Activated CD8-positive, alpha-beta T cell treated with anti-CD3 and anti-CD28 coated beads, Interleukin-2, amount 10 ng/mL, durations not matched to agents 7 days and 5 days (primary cell): ENCODE measurements at regions not wholly inside any gene's neighbourhood (a gene's known extent, or its start where the extent isn't known, plus 50 kb on each side); places are given as distances from the start of the nearest gene placed in this dataset.
"Not testable (repeated sequence)": the region's sequence is repeated elsewhere in the genome, so short reads cannot be mapped to it uniquely, and the experiment has no call there.

Experiments used
- ATAC-seq: fragments of 150-1000 bp; cut with Tn5 transposase; one replicate; pipeline ENCODE4 v1.10.0; 2021; ENCODE audit warnings: moderate library complexity
- CTCF ChIA-PET: fragments of 350-600 bp; sonication (Branson Sonifier 250); formaldehyde crosslinking; loops from one replicate; lab custom pipeline; 2021; ENCODE audit warnings: antibody characterized with exemption; lab: Charles Lee
- POLR2A ChIA-PET: fragments of 350-600 bp; sonication (Branson Sonifier 250); formaldehyde crosslinking; loops from one replicate; lab custom pipeline; 2021; ENCODE audit warnings: antibody characterized with exemption; lab: Charles Lee
- DNase-seq: peaks from one replicate; pipeline ENCODE4 v3.0.0-alpha.2; 2020
- H3K27ac Mint-ChIP-seq: one replicate; pipeline ENCODE4 v1.8.0; 2021; ENCODE audit warnings: mild to moderate bottlenecking, mixed read lengths
- H3K27me3 Mint-ChIP-seq: one replicate; pipeline ENCODE4 v1.8.0; 2021; ENCODE audit warnings: low read depth, mixed read lengths
- H3K36me3 Mint-ChIP-seq: one replicate; pipeline ENCODE4 v1.8.0; 2021; ENCODE audit warnings: low read depth, mixed read lengths
- H3K4me1 Mint-ChIP-seq: one replicate; pipeline ENCODE4 v1.8.0; 2021; ENCODE audit warnings: low read depth, mixed read lengths
- H3K4me3 Mint-ChIP-seq: one replicate; pipeline ENCODE4 v1.8.0; 2021; ENCODE audit warnings: mild to moderate bottlenecking, mixed read lengths
- H3K9me3 Mint-ChIP-seq: one replicate; pipeline ENCODE4 v1.8.0; 2022; ENCODE audit warnings: mixed read lengths; ENCODE audit not compliant: insufficient read depth

DNA sequence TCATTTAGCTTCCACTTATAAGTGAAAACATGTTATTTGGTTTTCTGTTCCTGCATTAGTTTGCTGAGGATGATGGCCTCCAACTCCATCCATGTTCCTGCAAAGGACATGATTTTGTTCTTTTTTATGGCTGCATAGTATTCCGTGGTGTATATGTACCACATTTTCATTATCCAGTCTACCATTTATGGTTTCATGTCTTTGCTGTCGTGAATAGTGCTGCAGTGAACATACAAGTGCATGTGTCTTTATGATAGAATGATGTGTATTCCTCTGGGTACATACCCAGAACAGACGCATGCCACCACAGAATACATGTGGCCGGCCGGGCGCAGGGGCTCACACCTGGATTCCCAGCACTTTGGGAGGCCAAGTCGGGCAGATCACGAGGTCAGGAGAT is 247.7 kb upstream of the SULF2 start:
- H3K27me3 Mint-ChIP-seq, POLR2A ChIA-PET, H3K36me3 Mint-ChIP-seq, H3K9me3 Mint-ChIP-seq, ATAC-seq, H3K4me3 Mint-ChIP-seq, DNase-seq, CTCF ChIA-PET, H3K4me1 Mint-ChIP-seq, H3K27ac Mint-ChIP-seq: not testable (repeated sequence)

GRCh38 chr20:48031122-48031521 is 245.8 kb upstream of the SULF2 start:
- DNase-seq (no peak), ATAC-seq (no peak)
- H3K27me3 Mint-ChIP-seq, result no peaks in the 10 kb centered on the region
- H3K27ac Mint-ChIP-seq, result no peak overlapping the region
- ChIA-PET POLR2A (no interaction called here), CTCF (no interaction called here)
- no peaks in the 10 kb centered on the region for H3K9me3 Mint-ChIP-seq
- H3K4me3 Mint-ChIP-seq, result no peak overlapping the region
- H3K36me3 Mint-ChIP-seq, result no peaks in the 10 kb centered on the region
- H3K4me1 Mint-ChIP-seq, result no peaks in the 10 kb centered on the region

- Mint-ChIP-seq H3K27ac (no peak overlapping the region), H3K4me3 (no peak overlapping the region), H3K27me3 (peaks cover 3% of the 10 kb centered on the region), H3K9me3 (no peaks in the 10 kb centered on the region), H3K4me1 (no peaks in the 10 kb centered on the region), H3K36me3 (no peaks in the 10 kb centered on the region)
- no peak for DNase-seq
- ChIA-PET POLR2A (no interaction called here), CTCF (interaction anchor here (0.9 kb wide), 1 partner anchor 1396 kb away, joined by 4 read pairs; no protein-coding TSS in a partner anchor)
- no peak for ATAC-seq
Observed at GRCh38 chr20:48026981-48027592, 241.8 kb upstream of the SULF2 start.

DNA sequence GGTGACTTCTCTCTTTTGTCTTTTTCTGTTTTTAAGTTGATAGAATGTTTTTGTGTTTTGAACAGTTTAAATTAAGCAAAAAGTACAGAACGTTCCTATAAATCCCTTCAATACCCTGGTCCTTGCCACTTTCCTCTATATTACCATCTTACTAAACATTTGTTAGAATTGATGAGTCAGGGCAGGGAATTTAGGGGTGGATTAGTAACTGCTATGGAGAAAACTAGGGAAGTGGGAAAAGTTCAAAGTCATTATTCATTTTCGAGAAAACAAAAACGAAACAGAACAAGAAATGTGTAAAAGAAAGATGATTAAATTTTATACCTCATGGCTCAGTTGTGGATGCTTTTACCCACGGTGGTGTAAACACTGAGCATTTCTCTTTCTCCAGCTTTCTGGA is 240.4 kb upstream of the SULF2 start:
- CTCF ChIA-PET, result no interaction called here
- POLR2A ChIA-PET, result no interaction called here
- no peak overlapping the region for H3K27ac Mint-ChIP-seq

GRCh38 chr20:48025051-48025515 is 239.8 kb upstream of the SULF2 start:
- Mint-ChIP-seq H3K27me3 (peaks cover 7% of the 10 kb centered on the region), H3K27ac (no peak overlapping the region), H3K4me1 (no peaks in the 10 kb centered on the region), H3K36me3 (no peaks in the 10 kb centered on the region), H3K4me3 (no peak overlapping the region), H3K9me3 (no peaks in the 10 kb centered on the region)
- ChIA-PET POLR2A (no interaction called here), CTCF (no interaction called here)
- no peak for ATAC-seq
- no peak for DNase-seq

More for the DNA sequence above, 240.4 kb upstream of the SULF2 start:
- Mint-ChIP-seq H3K9me3 (no peaks in the 10 kb centered on the region), H3K36me3 (no peaks in the 10 kb centered on the region), H3K4me3 (no peak overlapping the region), H3K4me1 (no peaks in the 10 kb centered on the region), H3K27me3 (peaks cover 7% of the 10 kb centered on the region)
- ATAC-seq (no peak), DNase-seq (no peak)

- Mint-ChIP-seq H3K4me1 (no peaks in the 10 kb centered on the region), H3K9me3 (no peaks in the 10 kb centered on the region), H3K4me3 (no peak overlapping the region), H3K27me3 (peaks cover 7% of the 10 kb centered on the region), H3K27ac (no peak overlapping the region), H3K36me3 (no peaks in the 10 kb centered on the region)
- CTCF ChIA-PET, result no interaction called here
- DNase-seq, result no peak
- ATAC-seq, result no peak
- POLR2A ChIA-PET, result no interaction called here
Observed at GRCh38 chr20:48024539-48024938, 239.3 kb upstream of the SULF2 start.

- H3K9me3 Mint-ChIP-seq, H3K4me3 Mint-ChIP-seq, CTCF ChIA-PET, H3K4me1 Mint-ChIP-seq, ATAC-seq, DNase-seq, H3K27me3 Mint-ChIP-seq, H3K27ac Mint-ChIP-seq, POLR2A ChIA-PET, H3K36me3 Mint-ChIP-seq: not testable (repeated sequence)
Observed at GRCh38 chr20:48020696-48021095, 235.4 kb upstream of the SULF2 start.

DNA sequence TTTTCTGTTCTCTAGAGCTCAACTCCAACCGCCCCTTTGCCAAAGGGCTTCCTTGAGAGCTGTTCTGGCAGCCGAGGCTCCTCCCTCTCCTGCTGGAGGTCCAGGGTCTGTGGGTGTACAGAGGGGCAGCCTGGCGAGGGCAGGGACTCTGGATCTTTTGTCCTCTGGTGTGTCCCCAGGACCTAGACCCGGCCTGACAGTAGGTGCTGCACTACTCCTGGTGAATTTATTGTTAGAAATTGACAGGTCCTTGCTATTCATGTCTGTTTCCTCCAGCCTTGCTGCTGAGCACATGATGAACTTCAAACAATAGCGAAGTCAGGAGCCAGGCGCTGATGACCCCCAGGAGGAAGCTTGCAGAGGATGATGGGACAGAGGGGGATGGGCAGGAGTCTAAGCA is 234.7 kb upstream of the SULF2 start:
- ChIA-PET CTCF (no interaction called here), POLR2A (interaction anchor here (0.5 kb wide), 1 partner anchor 27 kb away, joined by 3 read pairs; no protein-coding TSS in a partner anchor)
- DNase-seq (no peak), ATAC-seq (no peak)
- no peaks in the 10 kb centered on the region for H3K4me1 Mint-ChIP-seq
- H3K9me3 Mint-ChIP-seq, result no peaks in the 10 kb centered on the region
- H3K36me3 Mint-ChIP-seq, result no peaks in the 10 kb centered on the region
- no peak overlapping the region for H3K4me3 Mint-ChIP-seq
- H3K27me3 Mint-ChIP-seq, result peaks cover 8% of the 10 kb centered on the region
- H3K27ac Mint-ChIP-seq, result no peak overlapping the region

DNA sequence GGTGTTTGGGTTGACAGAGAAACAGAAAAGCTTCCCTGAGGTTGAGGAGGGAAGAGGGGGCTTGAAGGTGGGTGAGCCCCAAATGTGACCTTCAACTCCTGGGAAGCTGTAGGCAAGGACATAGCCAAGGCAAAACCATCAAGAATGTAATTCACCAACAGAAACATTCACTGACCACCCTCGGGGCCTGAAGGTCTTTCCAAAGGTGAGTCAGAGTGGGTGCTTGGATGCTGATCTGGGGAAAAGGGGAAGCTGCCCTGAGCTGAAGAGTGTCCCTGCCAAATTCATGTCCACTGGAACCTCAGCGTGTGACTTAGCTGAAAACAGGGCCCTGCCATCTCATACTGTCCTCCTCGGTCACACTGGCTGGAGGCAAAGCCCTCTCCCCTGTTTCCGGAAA is 234.2 kb upstream of the SULF2 start:
- H3K27ac Mint-ChIP-seq, result no peak overlapping the region
- CTCF ChIA-PET, result no interaction called here

GRCh38 chr20:48018851-48019250 is 233.6 kb upstream of the SULF2 start:
- H3K27me3 Mint-ChIP-seq, CTCF ChIA-PET, DNase-seq, H3K4me1 Mint-ChIP-seq, H3K9me3 Mint-ChIP-seq, H3K4me3 Mint-ChIP-seq, ATAC-seq, H3K27ac Mint-ChIP-seq, POLR2A ChIA-PET, H3K36me3 Mint-ChIP-seq: not testable (repeated sequence)

More for the DNA sequence above, 234.2 kb upstream of the SULF2 start:
- ATAC-seq, result no peak
- POLR2A ChIA-PET, result interaction anchor here (0.5 kb wide), 1 partner anchor 27 kb away, joined by 3 read pairs; no protein-coding TSS in a partner anchor
- peaks cover 8% of the 10 kb centered on the region for H3K27me3 Mint-ChIP-seq
- no peaks in the 10 kb centered on the region for H3K9me3 Mint-ChIP-seq
- no peaks in the 10 kb centered on the region for H3K36me3 Mint-ChIP-seq
- no peak for DNase-seq
- no peaks in the 10 kb centered on the region for H3K4me1 Mint-ChIP-seq
- no peak overlapping the region for H3K4me3 Mint-ChIP-seq

DNA sequence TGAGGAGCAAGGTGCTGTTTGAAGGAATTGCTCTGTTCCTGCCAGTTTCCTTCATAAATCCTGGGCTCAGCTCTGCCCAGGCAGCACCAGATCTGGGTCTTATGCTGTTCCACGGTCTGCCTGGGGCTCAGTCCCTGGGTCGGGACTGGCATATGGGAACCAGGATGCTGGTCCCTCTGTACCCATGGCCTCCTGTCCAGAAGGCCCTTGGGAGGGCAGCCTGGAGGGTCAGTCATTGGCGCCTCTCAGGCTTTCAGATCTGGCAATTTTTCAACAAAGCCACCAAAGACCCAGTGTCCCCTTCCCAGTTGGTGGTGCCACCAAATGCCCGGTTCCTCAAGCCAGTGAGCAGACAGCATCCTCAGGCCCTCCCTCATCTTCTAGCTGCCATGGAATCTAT is 232.7 kb upstream of the SULF2 start:
- ATAC-seq, result no peak
- no peaks in the 10 kb centered on the region for H3K36me3 Mint-ChIP-seq
- DNase-seq, result no peak
- POLR2A ChIA-PET, result no interaction called here
- H3K4me1 Mint-ChIP-seq, result no peaks in the 10 kb centered on the region
- H3K27me3 Mint-ChIP-seq, result peaks cover 6% of the 10 kb centered on the region
- no peaks in the 10 kb centered on the region for H3K9me3 Mint-ChIP-seq
- H3K27ac Mint-ChIP-seq, result no peak overlapping the region
- no peak overlapping the region for H3K4me3 Mint-ChIP-seq
- CTCF ChIA-PET, result no interaction called here

DNA sequence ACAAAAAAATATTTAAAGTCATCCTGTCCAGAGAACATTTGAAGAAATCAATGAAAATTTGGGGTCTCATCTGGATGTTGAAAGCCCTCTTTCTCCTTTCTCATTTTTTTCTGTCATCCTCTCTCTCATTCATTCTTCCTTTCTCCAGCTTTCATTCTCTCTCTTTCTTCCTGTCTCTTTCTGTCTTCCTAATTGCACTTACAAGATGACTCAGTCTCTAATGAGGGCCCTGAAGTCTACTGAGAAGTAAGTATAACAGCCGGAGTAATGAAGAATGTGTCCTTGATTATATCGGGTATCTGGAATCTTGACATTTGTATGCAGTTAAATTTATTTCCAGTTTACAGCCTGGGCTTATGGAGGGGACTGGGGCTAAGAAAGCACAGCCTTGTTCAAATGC is 232.2 kb upstream of the SULF2 start:
- Mint-ChIP-seq H3K4me3 (no peak overlapping the region), H3K27ac (no peak overlapping the region), H3K36me3 (no peaks in the 10 kb centered on the region), H3K4me1 (no peaks in the 10 kb centered on the region), H3K27me3 (peaks cover 6% of the 10 kb centered on the region), H3K9me3 (no peaks in the 10 kb centered on the region)
- ChIA-PET POLR2A (no interaction called here), CTCF (no interaction called here)
- DNase-seq, result no peak
- ATAC-seq, result no peak
